Calu3 (cell line): ENCODE measurements at regions not wholly inside any gene's neighbourhood (a gene's known extent, or its start where the extent isn't known, plus 50 kb on each side); places are given as distances from the start of the nearest gene placed in this dataset.

ENCODE experiments used
- BruUV-seq: library from RNA; stranded (reverse); fragments of 400-500 nt; replicated peaks from 2 replicates; lab custom pipeline; 2021; lab: Mats Ljungman, UMichigan
- CTCF ChIA-PET: fragments of 300-600 bp; sonication (Branson Sonifier 250); formaldehyde crosslinking; loops from one replicate; lab custom pipeline; 2022; ENCODE audit warnings: antibody characterized with exemption; lab: Charles Lee
- DNase-seq: peaks from one replicate; pipeline ENCODE4 v3.0.0; 2022
- H3K27ac Mint-ChIP-seq: one replicate; pipeline ENCODE4 v1.8.0; 2022; ENCODE audit warnings: mixed read lengths; ENCODE audit not compliant: unreplicated experiment
- H3K27me3 Mint-ChIP-seq: one replicate; pipeline ENCODE4 v1.8.0; 2022; ENCODE audit warnings: mixed read lengths; ENCODE audit not compliant: unreplicated experiment
- H3K36me3 Mint-ChIP-seq: one replicate; pipeline ENCODE4 v1.8.0; 2022; ENCODE audit warnings: mild to moderate bottlenecking, moderate library complexity, mixed read lengths; ENCODE audit not compliant: insufficient read depth, unreplicated experiment
- H3K4me1 Mint-ChIP-seq: one replicate; pipeline ENCODE4 v1.8.0; 2022; ENCODE audit warnings: mild to moderate bottlenecking, low read depth, mixed read lengths; ENCODE audit not compliant: unreplicated experiment
- H3K4me3 Mint-ChIP-seq: one replicate; pipeline ENCODE4 v1.8.0; 2022; ENCODE audit warnings: mild to moderate bottlenecking, low read depth, moderate library complexity, mixed read lengths; ENCODE audit not compliant: unreplicated experiment
- H3K9me3 Mint-ChIP-seq: one replicate; pipeline ENCODE4 v1.8.0; 2022; ENCODE audit warnings: low read depth, mixed read lengths; ENCODE audit not compliant: unreplicated experiment
- CTCF ChIP-seq: fragments of 200-600 bp; IDR thresholded peaks from one replicate; pipeline ENCODE4 v1.8.0; 2022; ENCODE audit warnings: antibody characterized with exemption; ENCODE audit not compliant: unreplicated experiment
- intact Hi-C: fragments of 100-400 bp; cut with micrococcal nuclease; formaldehyde crosslinking; loops from one replicate; pipeline ENCODE4 v1.10.0; 2022; ENCODE audit not compliant: unreplicated experiment

GRCh38 chr15:85941186-85941855 lies 138.3 kb upstream of the AGBL1 start:
- CTCF ChIA-PET, result no interaction called here
- Mint-ChIP-seq H3K9me3 (no peaks in the 10 kb centered on the region), H3K4me3 (no peak overlapping the region), H3K27ac (no peak overlapping the region), H3K27me3 (peaks cover 32% of the 10 kb centered on the region), H3K4me1 (no peaks in the 10 kb centered on the region), H3K36me3 (no peaks in the 10 kb centered on the region)
- no TSS peak for BruUV-seq
- DNase-seq, result no peak
- no peak for TF ChIP-seq CTCF
- intact Hi-C loops, result no loop called here

GRCh38 chr15:85942632-85943031 lies 137.0 kb upstream of the AGBL1 start:
- no TSS peak for BruUV-seq
- no peak overlapping the region for H3K27ac Mint-ChIP-seq
- no peak overlapping the region for H3K4me3 Mint-ChIP-seq
- CTCF ChIA-PET, result no interaction called here
- H3K4me1 Mint-ChIP-seq, result no peaks in the 10 kb centered on the region
- no peak for TF ChIP-seq CTCF
- DNase-seq, result no peak
- no peaks in the 10 kb centered on the region for H3K9me3 Mint-ChIP-seq
- intact Hi-C loops, result no loop called here
- peaks cover 30% of the 10 kb centered on the region for H3K27me3 Mint-ChIP-seq
- H3K36me3 Mint-ChIP-seq, result no peaks in the 10 kb centered on the region

- no peak for TF ChIP-seq CTCF
- Mint-ChIP-seq H3K36me3 (no peaks in the 10 kb centered on the region), H3K27ac (no peak overlapping the region), H3K4me1 (no peaks in the 10 kb centered on the region), H3K4me3 (no peak overlapping the region), H3K9me3 (no peaks in the 10 kb centered on the region), H3K27me3 (peaks cover 30% of the 10 kb centered on the region)
- intact Hi-C loops, result no loop called here
- no TSS peak for BruUV-seq
- no peak for DNase-seq
- CTCF ChIA-PET, result no interaction called here
Observed at GRCh38 chr15:85943151-85943550, 136.5 kb upstream of the AGBL1 start.

GRCh38 chr15:85943791-85944190 lies 135.9 kb upstream of the AGBL1 start:
- no peak for TF ChIP-seq CTCF
- DNase-seq, result no peak
- Mint-ChIP-seq H3K9me3 (no peaks in the 10 kb centered on the region), H3K36me3 (no peaks in the 10 kb centered on the region), H3K4me1 (no peaks in the 10 kb centered on the region), H3K27ac (no peak overlapping the region), H3K27me3 (peaks cover 31% of the 10 kb centered on the region), H3K4me3 (no peak overlapping the region)
- intact Hi-C loops, result no loop called here
- CTCF ChIA-PET, result no interaction called here
- BruUV-seq, result no TSS peak
